HG02973 (cell line): ENCODE measurements at regions not wholly inside any gene's neighbourhood (a gene's known extent, or its start where the extent isn't known, plus 50 kb on each side); places are given as distances from the start of the nearest gene placed in this dataset.
"Not testable (repeated sequence)": the region's sequence is repeated elsewhere in the genome, so short reads cannot be mapped to it uniquely, and the experiment has no call there.

Experiments
- ATAC-seq: cut with Tn5 transposase; IDR thresholded peaks from one replicate; pipeline ENCODE4 v1.9.1; 2021; ENCODE audit warnings: moderate library complexity; ENCODE audit not compliant: unreplicated experiment

DNA sequence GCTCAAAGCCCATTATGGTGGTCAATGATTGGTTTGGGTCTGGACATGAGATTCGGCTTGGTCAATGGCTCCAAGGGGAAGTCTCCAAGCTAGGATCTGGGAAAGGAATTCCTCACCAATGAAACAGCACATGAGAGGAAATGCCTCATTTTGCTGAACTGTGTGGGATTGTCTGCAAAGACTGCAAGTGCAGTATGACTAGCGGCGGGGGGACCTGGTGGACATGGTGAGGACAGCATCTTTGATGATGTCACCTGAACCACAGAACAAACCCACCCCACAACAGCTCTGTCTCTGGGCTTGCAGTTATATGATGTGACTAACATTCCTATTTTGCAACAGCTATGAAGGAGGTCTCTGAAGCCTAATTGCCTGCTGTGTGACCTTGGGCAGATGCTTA, 50.6 kb upstream of the NKD1 start:
- no peak for ATAC-seq

DNA sequence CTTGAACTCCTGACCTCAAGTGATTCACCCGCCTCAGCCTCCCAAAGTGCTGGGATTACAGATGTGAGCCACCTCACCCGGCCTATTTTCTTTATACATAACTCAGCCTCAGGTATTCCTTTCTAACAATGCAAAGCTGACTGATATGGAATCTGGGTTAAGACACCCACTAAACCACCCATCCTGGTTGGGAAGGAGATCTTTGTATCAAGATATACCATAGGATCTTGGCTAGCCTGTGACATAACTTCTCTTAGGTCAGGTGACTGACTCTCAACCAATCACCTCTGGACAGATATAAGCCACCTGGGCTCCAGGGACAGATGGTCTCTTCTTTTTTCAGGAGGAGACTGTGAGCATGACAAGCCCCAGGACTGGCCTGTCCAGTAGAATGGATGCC, 51.2 kb upstream of the NKD1 start:
- no peak for ATAC-seq

DNA sequence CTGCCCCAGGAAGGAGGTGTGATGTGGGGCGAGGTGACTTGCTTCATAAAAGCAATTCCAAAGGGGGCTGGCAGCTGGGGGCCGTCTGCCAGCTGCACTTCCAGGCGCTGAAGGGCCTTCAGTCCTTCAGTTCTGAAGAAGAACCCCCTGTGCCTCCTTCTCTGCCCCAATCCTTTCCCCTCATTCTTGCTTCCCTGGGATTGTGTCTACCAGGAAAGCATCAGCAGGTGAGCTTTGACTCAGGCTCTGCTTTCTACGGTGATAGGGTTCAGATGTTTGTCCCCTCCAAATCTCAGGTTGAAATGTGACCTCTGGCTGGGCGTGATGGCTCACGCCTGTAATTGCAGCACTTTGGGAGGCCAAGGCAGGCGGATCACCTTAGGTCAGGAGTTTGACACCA, 52.5 kb upstream of the NKD1 start:
- no peak for ATAC-seq

DNA sequence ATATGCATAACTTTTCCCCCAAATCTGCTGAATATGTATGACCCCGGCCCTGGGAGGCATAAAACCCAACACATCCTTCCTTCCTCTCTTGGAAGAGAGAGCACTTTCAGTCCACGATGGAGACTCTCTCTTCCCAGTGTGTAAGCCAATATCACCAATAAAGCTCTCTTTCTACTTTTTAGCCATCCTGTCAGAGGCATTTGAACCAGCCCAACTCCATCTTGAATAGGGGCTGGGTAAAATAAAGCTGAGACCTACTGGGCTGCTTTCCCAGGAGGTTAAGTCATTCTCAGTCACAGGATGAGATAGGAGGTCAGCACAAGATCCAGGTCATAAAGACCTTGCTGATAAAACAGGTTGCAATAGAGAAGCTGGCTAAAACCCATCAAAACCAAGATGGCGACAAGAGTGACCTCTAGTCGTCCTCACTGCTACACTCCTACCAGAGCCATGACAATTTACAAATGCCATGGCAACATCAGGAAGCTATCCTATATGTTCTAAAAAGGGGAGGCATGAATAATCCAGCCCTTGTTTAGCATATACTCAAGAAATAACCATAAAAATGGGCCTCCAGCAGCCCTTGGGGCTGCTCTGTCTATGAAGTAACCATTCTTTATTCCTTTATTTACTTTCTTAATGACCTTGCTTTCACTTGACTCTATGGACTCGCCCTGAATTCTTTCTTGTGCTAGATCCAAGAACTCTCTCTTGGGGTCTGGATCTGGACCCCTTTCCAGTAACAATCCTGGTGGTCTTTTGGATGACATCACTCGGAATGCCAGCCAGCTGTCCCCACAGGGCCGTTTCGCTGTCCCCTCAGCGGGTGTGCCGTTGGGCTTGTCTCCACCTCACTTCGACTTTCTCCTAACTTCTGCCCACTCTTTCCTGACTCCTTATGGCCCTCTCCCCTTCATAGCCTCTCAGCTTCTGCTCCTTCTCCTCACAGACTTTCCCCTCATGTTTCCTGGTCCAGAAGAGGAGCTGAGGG, 53.4 kb upstream of the NKD1 start:
- no peak for ATAC-seq

DNA sequence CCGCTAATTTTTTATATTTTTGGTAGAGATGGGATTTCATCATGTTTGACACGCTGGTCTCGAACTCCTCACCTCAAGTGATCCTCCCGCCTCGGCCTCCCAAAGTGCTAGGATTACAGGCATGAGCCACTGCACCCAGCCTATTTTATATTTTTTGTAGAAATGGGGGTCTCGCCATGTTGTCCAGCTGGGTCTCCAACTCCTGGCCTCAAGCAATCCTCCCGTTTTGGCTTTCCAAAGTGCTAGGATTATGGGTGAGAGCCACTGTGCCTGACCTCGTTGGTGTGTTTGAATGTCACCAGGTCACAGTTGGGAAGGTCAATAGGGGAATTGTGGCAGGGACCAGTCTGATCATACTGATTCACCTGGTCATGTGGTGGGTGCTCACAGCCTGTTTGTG, 56.7 kb upstream of the NKD1 start:
- no peak for ATAC-seq

DNA sequence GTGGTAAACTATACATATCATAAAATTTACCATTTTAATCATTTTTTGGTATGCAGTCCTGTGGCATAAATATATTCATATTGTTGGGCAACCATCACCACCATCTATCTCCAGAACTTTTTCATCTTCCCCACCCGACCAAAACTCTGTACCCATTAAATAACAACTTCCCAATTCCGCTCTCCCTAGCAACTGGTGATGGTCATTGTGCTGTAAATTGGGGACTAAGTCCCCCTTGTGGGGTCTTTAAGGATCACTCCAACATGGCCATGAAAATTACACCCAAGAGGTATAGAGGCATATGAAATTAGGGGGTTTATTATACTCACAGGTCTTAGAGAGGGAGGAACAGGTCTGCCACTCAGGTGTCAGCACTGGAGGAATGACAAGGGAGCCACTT, 57.4 kb upstream of the NKD1 start:
- ATAC-seq = no peak

DNA sequence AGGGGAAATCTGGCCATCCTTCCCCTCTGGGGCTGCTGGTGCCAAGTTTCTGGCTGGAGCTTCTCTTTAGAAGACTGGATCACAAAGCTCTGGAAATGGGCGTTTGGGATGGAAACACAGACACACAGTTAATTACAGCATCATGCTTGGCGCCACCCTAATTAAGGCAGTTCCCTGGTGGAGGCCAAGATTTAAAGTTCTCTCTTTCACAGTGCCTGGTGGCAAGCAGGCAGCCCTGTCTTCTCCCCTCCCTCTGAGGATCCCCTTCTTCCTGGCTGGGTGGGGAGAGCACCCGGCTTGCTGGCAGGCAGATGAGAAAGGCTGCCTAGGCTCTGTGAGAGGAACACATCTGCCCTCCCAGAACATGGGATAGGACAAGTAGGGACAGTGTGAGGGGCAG, 59.0 kb upstream of the NKD1 start:
- no peak for ATAC-seq

DNA sequence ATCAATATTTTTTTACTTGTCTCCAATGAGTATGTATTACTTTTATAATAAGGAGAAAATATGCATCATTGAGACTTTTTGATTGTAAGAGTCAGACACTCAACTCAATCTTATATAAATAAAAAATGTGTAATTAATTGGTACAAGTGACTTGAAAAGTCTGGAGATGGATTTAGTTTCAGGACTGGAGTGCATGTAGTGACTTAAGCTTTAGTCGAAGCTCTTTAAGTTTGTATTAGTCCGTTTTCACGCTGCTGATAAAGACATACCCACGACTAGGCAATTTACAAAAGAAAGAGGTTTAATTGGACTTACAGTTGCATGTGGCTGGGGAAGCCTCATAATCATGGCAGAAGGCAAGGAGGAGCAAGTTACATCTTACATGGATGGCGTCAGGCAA, 60.7 kb upstream of the NKD1 start:
- ATAC-seq = no peak

DNA sequence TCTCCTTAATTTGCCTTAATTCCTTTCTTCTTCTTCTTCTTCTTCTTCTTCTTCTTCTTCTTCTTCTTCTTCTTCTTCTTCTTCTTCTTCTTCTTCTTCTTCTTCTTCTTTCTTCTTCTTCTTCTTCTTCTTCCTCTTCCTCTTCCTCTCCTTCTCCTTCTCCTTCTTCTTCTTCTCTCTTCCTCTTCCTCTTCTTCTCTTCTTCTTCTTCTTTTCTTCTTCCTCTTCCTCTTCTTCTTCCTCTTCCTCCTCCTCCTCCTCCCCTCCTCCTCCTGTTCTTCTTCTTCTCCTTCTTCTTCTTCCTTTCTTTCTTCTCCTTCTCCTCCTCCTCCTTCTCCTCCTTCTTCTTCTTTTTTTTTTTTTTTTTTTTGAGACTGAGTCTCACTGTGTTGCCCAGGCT, 62.0 kb upstream of the NKD1 start:
- ATAC-seq = not testable (repeated sequence)

DNA sequence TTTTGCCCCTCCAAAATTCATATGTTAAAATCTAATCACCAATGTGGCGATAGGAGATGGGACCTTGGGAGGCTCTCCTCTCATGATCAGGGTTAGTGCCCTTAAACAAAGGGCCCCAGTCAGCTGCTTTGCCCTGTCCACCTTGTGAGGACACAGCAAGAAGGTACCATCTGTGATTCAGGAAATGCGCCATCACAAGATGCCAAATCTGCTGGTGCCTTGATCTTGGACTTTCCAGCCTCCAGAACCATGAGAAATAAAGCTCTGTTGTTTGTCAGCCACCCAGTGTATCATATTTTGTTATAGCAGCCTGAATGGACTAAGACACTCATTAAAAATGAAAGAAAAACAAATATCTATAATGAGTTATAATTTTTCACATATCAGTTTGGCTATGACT, 63.0 kb upstream of the NKD1 start:
- no peak for ATAC-seq

DNA sequence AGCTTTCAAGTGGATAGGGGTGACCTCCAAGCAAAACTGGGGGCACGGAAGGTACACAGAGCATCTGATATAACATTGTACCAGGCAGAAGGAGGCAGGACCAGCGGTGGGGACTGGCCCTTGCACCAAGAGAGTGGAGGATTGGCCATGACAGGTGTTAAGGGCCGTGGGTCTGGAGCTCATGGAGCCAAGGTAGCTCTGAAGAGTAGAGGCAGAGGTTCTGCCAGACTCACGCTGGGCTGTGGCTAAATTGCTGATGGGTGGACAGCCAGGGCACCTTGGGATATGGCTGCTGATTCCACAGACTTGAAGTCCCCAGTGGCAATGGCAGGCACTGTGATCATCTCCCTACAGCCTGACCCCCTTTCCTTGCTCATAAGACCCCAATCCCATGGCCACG, 65.9 kb upstream of the NKD1 start:
- ATAC-seq = no peak

DNA sequence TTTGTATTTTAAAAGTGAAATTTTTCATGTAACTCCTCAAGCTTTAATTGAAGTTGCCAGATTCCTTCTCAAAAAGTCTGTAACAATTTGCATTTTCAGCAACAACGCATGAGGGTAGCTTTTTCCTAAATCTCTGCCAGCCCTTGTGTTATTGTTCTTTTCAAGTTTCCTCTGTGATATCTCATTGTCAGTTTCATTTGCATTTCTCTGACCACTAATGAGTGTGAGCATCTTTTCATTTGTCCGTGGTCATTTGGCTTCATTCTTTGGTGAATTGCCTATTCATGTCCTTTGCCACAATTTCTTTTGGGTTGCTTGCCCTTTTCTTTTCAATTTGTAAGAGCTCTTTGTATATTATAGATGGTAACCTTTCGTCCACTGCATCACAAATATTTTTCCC, 68.0 kb upstream of the NKD1 start:
- ATAC-seq = no peak

DNA sequence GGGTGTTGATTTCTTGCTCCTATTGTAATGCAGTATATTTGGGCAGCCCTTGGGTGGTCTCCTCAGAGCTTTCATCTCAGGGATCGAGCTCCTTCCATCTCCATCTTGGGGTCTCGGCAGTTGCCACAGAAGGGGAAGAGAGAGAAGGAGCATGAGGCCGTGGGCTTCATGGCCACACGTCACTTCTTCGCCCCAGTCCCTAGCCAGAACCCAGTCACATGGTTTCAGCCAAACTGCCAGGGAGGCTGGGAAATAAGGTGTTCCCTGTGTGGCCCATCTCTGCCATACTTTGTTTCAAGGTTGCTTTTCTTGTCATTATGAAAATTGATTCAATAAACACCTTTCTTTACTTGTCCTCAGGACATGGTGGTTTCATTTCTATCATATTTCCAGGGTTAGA, 68.4 kb upstream of the NKD1 start:
- ATAC-seq = no peak

DNA sequence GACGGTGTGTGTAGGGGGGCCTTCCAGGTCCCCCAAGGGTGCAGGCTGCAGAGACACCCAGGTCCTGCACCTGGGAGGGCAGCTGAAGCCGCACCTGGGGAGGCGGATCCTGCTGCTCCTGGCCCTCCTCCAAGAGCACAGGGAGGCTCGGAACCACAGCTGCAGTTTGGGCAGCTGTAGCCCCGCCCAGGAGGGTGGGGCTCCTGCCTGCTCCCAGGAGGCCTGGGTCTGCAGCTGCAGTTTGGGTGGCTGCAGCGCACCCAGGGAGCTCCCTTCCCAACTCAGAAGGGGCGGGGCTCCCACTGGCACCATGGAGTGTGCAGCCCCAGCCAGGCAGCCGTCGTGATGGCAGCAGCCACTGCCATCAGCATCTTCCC, 69.4 kb upstream of the NKD1 start:
- ATAC-seq = no peak

DNA sequence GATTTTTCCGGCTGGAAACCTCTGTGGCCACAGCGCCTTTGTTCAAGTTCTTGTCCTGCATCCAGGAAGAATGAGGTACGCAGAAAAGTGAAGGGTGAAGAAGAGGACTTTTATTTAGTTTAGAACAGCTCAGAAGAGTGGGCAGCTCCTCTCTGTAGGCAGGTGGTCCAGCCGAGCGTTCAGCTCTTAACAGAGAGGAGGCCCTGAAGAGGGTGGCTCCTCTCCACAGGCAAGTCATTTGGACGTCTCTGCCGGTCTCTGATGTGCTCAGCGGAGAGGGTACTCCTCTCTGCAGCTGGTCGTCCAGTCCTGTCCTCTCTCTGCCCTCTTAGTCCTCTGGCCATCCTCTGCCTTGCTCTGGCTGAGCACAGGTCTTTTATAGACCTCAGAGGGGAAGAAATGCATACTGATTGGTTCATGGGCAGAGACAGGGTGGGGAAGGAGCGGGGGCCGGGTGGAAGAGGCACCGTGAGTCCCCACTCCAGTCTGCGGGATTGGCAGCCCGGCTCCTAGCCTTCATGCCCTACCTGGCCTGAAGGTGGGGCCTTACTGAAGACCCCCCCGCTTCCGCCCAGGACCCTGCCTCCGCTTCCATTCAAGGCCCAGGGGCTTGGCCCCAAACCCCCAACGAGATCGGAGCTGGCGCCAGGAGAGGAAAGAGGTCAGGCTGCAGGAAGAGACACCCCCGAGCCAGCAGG, 70.0 kb upstream of the NKD1 start:
- no peak for ATAC-seq

DNA sequence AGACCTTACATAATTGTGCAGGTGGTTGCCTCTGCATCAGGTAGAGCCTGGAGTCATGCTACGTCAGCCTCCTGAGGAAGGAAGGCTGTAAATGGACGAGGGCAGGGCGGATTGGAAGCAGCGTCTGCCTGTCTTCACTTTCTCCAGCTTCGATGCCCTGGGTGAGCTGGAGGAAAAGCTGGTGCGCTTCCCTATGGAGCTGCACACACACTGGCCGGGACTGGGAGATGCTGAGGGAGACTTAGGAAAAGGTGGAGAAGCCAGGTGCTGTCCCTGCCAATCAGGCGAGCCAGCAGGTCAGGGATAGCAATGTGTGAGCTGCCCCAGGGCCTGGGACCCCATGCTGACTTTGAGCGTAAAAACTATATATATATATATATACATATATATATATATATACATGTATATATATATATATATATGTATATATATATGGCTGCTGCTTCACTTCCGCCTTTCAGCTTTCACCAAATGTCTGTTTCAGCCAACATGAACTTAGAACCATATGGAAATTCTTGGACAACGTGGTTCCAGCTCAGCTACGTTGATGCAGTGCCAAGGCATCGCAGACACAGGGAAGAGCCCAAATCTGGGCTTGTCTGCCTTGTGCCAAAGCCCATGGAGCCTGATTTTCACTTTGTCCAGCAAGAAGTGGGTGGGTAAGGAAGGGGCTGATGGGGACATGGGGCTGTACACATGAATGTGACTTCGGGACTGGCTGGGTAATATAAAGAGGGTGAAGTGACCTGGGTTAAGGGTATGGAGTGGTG, 71.5 kb upstream of the NKD1 start:
- no peak for ATAC-seq

DNA sequence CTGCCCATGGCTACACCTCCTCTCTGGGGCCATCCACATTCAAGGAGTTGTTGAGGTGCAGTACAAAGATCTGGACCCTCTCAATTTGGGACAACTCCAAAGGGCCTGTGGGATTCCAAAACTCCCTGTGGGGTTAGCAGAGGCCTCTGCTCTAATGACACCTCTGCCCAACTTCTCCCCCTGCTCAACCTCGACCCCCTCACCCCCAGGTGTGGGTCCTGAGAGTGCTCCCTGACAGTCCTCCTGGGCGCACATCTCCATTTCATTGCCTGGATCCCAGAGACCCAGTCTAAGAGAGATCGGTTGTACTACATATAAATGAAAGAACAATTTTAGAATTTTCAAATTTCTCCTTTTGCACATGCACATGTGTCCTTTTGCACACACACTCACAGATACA, 73.0 kb upstream of the NKD1 start:
- ATAC-seq = no peak

DNA sequence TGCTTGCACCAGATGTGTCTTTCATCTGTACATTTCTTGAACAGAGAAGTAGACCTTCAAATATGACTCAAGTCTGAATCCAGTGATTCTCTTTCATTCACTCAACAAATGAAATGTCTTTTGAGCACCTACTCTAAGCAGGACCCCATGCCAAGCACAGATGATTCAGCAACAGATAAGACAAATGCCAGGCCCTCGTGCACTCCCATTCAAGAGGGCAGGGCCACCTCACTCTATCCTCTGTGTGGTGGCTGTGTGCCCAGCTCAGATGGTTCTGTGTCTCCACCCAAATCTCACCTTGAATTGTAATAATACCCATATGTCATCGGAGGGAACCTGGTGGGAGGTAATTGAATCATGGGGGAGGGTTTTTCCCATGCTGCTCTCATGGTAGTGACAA, 74.1 kb upstream of the NKD1 start:
- ATAC-seq = no peak

DNA sequence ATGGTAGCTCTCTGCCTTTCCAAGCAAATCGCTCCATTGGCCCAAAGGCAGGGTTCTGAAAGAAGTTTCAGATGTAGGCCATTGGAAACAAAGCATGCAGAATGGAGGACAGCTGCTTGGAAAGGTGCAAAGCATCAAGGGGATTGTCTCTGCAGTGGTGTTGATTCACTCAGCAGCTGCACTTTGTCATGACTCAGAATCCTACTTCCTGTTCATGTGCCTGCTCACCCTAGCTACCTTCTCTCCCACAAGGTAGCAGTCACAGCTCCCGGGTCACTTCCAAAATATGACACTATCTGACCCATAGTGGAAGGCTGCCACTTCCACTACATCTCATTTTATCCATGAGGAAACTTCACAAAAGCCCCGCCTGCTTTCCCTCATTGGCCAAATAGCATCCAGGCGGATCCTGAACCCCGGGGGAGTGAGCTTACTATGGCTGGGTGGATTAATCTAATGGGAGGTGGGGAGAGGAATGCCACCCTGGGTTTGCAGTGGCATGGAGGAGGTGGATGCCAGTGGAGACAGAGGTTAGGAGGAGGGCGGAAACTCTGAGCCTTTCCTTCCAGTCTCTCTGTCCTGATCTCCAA, 74.7 kb upstream of the NKD1 start:
- peak; percentile 56 for ATAC-seq

DNA sequence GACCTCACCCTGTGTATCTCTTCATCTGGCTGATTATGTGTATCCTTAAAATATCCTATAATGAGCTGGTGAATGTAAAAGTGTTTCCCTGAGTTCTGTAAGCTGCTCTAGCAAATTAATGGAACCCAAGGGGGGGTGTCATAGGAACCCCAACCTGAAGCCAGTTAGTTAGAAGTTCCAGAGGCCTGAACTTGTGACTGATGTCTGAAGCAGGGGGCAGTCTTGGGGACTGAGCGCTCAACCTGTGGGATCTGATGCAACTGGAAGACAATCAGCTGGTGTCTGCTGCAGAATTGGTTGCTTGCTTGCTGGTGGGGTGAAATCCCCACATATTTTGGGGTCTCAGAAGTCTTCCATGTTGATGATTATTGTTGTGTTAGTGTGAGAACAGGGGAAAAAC, 75.7 kb upstream of the NKD1 start:
- ATAC-seq = no peak

DNA sequence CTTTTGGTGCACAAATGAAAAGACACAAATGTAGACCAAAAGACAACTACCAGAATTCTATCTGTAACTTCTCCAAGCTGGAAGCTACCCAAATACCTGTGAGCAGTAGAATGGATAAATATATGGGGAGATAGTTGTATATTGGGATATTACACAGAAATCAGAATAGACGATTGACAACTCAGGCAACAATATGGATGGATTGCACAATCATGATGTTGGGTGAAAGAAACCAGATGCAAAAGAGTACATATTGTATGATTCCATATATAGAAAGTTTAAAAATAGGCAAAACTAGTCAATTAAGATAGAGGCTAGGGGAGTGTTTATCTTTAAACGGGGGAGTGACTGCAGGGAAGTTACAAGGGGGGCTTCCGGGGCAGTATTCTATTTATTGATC, 77.5 kb upstream of the NKD1 start:
- no peak for ATAC-seq
